ENCODE measurements at regions not wholly inside any gene's neighbourhood (a gene's known extent, or its start where the extent isn't known, plus 50 kb on each side); places are given as distances from the start of the nearest gene placed in this dataset.

DNA sequence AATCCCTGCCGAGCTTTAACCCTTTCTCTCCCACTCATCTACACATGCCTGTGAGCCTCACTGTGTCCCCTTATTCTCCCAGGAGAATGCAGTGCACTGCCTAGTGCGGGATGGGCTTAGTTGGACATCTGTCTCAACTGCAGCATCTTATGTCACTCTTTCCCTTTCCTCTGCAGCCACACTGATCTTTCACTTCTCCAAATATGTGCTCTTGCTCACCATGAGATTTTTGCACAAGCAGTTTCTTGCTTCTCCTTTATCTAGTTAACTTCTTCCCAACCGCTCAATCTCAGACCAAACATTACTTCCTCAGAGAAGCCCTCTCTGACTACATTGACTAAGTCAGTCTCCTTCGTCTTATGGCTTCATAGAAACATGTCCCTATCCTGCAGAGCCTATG, 292.3 kb downstream of the KBTBD8 start:
- DNase-seq (ENCODE audit: low read depth), result no peak
- TF ChIP-seq, protein P1, sequence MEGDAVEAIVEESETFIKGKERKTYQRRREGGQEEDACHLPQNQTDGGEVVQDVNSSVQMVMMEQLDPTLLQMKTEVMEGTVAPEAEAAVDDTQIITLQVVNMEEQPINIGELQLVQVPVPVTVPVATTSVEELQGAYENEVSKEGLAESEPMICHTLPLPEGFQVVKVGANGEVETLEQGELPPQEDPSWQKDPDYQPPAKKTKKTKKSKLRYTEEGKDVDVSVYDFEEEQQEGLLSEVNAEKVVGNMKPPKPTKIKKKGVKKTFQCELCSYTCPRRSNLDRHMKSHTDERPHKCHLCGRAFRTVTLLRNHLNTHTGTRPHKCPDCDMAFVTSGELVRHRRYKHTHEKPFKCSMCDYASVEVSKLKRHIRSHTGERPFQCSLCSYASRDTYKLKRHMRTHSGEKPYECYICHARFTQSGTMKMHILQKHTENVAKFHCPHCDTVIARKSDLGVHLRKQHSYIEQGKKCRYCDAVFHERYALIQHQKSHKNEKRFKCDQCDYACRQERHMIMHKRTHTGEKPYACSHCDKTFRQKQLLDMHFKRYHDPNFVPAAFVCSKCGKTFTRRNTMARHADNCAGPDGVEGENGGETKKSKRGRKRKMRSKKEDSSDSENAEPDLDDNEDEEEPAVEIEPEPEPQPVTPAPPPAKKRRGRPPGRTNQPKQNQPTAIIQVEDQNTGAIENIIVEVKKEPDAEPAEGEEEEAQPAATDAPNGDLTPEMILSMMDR (IDR thresholded peaks at IDR 0.05; ENCODE audit: low read depth, low read length, missing control alignments), result no peak
- H3K4me3 ChIP-seq (ENCODE audit: low read depth, low read length), result no peak overlapping the region

DNA sequence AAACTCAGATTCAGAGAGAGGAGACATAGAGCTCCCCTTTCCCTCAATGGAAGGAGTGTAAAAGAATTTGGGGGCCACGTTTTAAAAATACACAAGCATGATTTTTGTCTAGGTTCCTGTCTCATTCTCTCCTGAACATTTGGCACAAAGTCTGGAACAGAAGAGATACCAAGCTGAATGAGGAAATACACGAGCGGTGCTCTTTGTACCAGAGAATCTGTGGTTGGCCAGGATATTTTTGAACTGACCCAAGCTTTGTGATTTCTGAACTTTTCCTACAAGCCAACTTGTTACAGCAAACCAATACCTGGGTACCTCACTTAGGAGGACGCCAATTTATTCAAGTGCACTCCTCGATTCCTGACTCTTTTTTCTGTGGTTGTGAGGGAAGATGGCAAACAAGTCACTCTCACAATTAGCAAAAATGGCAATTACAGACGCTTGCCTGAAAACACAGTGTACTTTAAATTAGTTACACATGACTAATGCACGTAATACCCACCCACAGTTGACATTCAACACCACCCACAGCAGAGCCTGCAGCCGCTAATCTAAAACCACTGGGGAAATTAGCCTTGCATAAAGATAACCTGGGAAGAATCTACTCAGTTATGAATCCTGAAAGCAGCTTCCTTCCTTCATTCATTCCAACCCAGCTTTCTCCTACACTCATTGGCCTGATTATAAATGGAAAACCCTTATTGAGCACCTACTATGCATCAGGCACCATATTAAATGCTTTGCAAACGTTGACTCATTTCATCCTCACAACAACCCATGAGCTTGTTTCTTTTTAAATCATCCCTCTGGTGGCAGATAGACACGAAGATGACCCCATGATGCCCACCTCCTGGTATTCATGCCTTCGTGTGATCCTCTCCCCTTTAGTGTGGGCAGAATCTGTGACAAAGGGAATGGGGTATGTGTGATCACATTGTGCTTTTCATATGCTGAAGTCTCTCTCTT, 293.5 kb downstream of the KBTBD8 start:
- no peak for DNase-seq (ENCODE audit: low read depth)
- no peak overlapping the region for H3K4me3 ChIP-seq (ENCODE audit: low read depth, low read length)
- TF ChIP-seq, protein P1 (IDR thresholded peaks at IDR 0.05; ENCODE audit: low read depth, low read length, missing control alignments), result no peak

DNA sequence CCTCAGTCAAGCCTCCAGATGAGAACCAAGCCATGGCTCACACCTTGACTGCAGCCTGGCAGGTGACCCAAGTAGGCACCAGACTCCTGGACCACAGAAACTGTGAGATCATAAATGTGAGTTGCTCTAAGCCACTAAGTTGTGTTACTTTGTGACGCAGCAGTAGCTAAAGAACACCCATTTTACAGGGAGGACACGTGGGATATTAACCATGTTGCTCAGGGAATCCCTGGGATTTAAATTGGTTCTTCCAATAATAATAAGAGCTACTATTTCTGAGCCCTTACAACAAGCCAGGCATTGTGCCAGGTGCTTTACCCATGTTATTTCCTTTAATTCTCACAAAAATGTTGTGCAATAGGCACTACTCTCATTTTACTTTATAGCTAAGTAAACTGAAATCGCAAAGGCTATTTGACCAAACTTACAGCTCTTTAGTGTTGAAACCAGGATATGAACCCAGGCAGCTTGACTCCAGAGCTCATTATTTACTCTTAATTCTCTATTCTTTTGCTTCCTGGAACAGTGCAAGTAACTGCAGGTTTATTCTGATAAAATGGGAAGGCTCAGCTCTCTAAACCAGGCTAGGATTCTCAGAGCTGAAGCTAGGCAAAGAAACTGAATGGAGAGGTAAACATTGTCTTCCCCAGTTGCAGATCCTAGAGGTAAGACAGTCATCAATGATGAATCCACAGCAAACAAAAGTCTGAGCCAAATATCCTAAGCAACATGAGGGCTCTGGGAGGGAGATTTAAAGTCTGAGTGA, 294.4 kb downstream of the KBTBD8 start:
- TF ChIP-seq, protein P1 (IDR thresholded peaks at IDR 0.05; ENCODE audit: low read depth, low read length, missing control alignments), result no peak
- H3K4me3 ChIP-seq (ENCODE audit: low read depth, low read length), result no peak overlapping the region
- DNase-seq (ENCODE audit: low read depth), result no peak

DNA sequence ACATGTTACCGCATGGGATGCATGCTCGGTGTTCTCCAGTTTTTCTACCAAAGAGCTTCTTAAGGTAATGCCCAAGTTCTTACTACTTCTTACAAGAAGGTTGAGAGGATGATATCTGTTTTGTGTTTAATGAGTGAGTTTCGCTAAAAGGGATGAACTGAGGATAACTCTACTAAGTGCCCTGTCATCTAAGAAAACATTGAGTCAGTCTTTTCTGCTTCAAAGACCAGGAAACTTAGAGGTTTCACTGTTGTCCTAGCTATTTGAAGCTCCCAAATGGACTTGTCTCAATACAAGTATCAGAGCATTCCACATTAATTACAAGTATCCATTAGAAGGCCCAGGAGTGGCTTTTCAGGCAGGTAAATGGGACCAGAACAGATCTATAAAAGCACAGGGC, 296.2 kb downstream of the KBTBD8 start:
- no peak for DNase-seq (ENCODE audit: low read depth)
- TF ChIP-seq, protein P1 (IDR thresholded peaks at IDR 0.05; ENCODE audit: low read depth, low read length, missing control alignments), result no peak

DNA sequence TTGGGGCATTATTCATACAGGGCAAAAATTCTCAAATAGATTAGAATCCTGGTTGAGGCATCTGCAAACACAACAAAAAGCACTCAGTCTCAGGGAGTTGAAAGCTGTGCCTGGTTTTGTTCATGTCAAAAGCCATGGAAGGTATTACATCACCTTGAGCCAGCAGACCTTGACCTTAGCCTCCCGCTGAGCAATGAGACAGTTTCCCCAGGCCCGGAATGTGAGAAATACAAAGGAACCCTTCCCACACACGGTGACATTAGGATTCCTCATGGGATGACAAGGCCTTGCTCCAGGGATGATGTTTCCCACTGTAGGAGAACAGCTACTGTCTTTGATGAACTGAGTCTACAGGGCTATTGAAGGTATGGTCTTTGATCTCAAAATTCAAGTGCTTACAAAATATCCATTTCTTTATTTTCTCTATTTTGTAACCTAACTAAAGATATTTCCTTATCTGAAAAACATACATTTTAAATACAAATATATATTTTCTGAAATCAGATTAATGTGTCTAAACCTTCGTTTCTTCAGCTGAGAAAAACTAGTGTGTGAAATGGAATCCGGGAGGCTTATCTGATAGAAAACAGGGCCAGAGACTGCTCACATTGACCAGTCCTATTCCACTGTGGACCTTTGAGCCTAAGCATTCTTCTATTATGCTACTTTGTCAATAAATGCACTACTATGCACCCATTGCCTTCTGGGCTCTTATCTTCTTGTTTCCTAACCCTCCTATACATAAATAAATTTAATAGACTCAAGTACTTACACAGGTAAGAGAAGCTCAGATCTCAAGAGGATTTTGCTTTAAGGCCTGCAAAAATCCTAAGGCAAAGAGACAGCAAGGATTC, 298.2 kb downstream of the KBTBD8 start:
- DNase-seq (ENCODE audit: low read depth), result no peak
- TF ChIP-seq, protein P1 (IDR thresholded peaks at IDR 0.05; ENCODE audit: low read depth, low read length, missing control alignments), result no peak
- no peak overlapping the region for H3K4me3 ChIP-seq (ENCODE audit: low read depth, low read length)

More for the DNA sequence above, 296.2 kb downstream of the KBTBD8 start:
- no peak overlapping the region for H3K4me3 ChIP-seq (ENCODE audit: low read depth, low read length)

DNA sequence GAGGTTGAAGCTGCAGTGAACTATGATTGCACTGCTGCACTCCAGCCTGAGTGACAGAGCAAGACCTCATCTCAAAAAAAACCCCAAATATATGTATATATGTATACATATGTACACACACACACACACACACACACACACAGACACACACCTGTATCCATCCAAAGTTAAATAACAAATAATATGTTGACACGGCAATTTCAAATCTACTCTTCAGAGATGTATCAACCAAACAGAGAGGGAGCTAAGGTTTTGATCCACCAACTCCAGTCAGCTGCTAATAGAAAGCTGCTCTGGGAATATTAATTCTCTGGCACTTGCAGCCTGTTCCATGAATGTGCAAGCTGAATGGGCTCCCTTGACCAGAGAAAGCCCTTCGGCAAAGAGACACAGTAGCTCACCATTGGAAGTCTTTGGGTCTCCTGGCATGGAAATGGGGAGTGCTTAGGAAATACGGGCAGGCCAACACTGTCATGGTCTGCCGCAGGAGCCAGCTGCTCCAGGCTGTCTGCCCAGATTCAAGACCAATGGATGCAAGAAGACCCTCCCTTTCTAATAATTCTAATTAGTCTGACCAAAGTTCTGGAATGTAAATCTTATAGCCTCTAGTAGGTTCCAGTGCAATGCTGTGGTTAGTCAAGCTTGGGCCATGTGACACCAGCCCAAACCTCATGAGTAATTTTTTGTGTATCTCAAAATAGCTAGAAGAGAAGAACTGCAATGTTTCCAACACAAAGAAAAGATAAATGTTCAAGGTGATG, 299.8 kb downstream of the KBTBD8 start:
- H3K4me3 ChIP-seq (ENCODE audit: low read depth, low read length), result no peak overlapping the region
- TF ChIP-seq, protein P1 (IDR thresholded peaks at IDR 0.05; ENCODE audit: low read depth, low read length, missing control alignments), result no peak
- no peak for DNase-seq (ENCODE audit: low read depth)
